GM12891 (cell line): ENCODE measurements at regions not wholly inside any gene's neighbourhood (a gene's known extent, or its start where the extent isn't known, plus 50 kb on each side); places are given as distances from the start of the nearest gene placed in this dataset.

Source experiments
- POLR2A ChIP-seq: IDR thresholded peaks from 2 replicates; pipeline ENCODE4 v1.6.1; 2011; ENCODE audit warnings: low read depth, low read length, control low read depth
- POLR2AphosphoS5 ChIP-seq: IDR thresholded peaks from 2 replicates; pipeline ENCODE4 v1.6.1; 2011; ENCODE audit warnings: low read depth, low read length, control low read depth
- TAF1 ChIP-seq: IDR thresholded peaks from 2 replicates; pipeline ENCODE4 v1.6.1; 2011; ENCODE audit warnings: low read depth, low read length, control low read depth

DNA sequence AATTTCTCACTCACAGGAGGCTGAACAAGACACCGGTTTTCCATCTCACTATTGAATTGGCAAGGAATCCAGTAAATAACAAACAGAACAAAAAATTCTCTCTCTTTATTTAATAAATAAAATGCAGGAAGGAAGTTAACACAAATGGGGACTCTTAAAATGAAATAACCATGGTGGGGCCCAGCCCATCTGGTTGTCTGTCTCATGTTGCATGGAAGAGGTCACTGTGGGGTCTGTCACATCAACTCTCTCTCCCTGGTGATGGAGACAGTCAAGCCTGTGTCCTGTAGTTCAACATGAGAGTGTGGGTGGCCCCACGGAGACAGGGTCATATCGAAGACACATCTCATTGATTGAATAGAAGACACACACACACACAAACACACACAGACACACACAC lies 297.7 kb downstream of the IRX2 start:
- no peak for TF ChIP-seq TAF1
- TF ChIP-seq POLR2A: no peak
- no peak for TF ChIP-seq POLR2AphosphoS5
